IPS-20b (cell line): ENCODE measurements at regions not wholly inside any gene's neighbourhood (a gene's known extent, or its start where the extent isn't known, plus 50 kb on each side); places are given as distances from the start of the nearest gene placed in this dataset.
A peak's percentile ranks its signal among the peaks of the same experiment; 100 is the strongest.

Experiments
- H3K27ac ChIP-seq: one replicate; pipeline ENCODE4 v1.5.1; 2013; ENCODE audit warnings: low read length
- H3K27me3 ChIP-seq: 2 replicates; pipeline ENCODE4 v1.6.1; 2013; ENCODE audit warnings: mild to moderate bottlenecking, low read length, inconsistent platforms; ENCODE audit not compliant: insufficient read depth
- H3K36me3 ChIP-seq: 2 replicates; pipeline ENCODE4 v1.6.1; 2013; ENCODE audit warnings: low read depth, mild to moderate bottlenecking, inconsistent platforms, low read length, moderate library complexity; ENCODE audit not compliant: insufficient read depth
- H3K4me1 ChIP-seq: 2 replicates; pipeline ENCODE4 v1.6.1; 2013; ENCODE audit warnings: mild to moderate bottlenecking, control low read depth, inconsistent platforms, low read length, moderate library complexity; ENCODE audit not compliant: insufficient read depth
- H3K4me3 ChIP-seq: 2 replicates; pipeline ENCODE4 v1.5.1; 2013; ENCODE audit warnings: mild to moderate bottlenecking, low read length, inconsistent platforms
- H3K9ac ChIP-seq: 2 replicates; pipeline ENCODE4 v1.6.1; 2013; ENCODE audit warnings: low read depth, mild to moderate bottlenecking, inconsistent platforms, low read length, moderate library complexity
- H3K9me3 ChIP-seq: 2 replicates; pipeline ENCODE4 v1.6.1; 2013; ENCODE audit warnings: mild to moderate bottlenecking, low read depth, low read length, inconsistent platforms; ENCODE audit not compliant: insufficient read depth

- Histone ChIP-seq H3K27ac (no peak overlapping the region), H3K9ac (no peak overlapping the region), H3K4me3 (no peak overlapping the region), H3K9me3 (no peaks in the 10 kb centered on the region), H3K36me3 (no peaks in the 10 kb centered on the region), H3K27me3 (no peaks in the 10 kb centered on the region), H3K4me1 (peaks cover 4% of the 10 kb centered on the region; the same call in 1 of the 2 replicates)
These were observed 62.1 kb upstream of the TNRC6A start for GRCh38 chr16:24667244-24667764.

GRCh38 chr16:24668481-24669061 is 60.9 kb upstream of the TNRC6A start:
- H3K36me3 ChIP-seq, result no peaks in the 10 kb centered on the region
- H3K9me3 ChIP-seq, result no peaks in the 10 kb centered on the region
- H3K4me1 ChIP-seq, result peaks cover 4% of the 10 kb centered on the region; the same call in 1 of the 2 replicates
- no peak overlapping the region for H3K9ac ChIP-seq
- no peaks in the 10 kb centered on the region for H3K27me3 ChIP-seq
- H3K27ac ChIP-seq, result no peak overlapping the region
- no peak overlapping the region for H3K4me3 ChIP-seq

- Histone ChIP-seq H3K27me3 (no peaks in the 10 kb centered on the region), H3K9ac (no peak overlapping the region), H3K4me1 (peaks cover 4% of the 10 kb centered on the region; the same call in 1 of the 2 replicates), H3K36me3 (no peaks in the 10 kb centered on the region), H3K27ac (no peak overlapping the region), H3K4me3 (peak overlapping the region; percentile 36; the same call in 1 of the 2 replicates), H3K9me3 (no peaks in the 10 kb centered on the region)
These were observed 58.6 kb upstream of the TNRC6A start for GRCh38 chr16:24670623-24671454.

- H3K27me3 ChIP-seq, result no peaks in the 10 kb centered on the region
- no peaks in the 10 kb centered on the region for H3K36me3 ChIP-seq
- peaks cover 4% of the 10 kb centered on the region; the same call in 1 of the 2 replicates for H3K4me1 ChIP-seq
- H3K9me3 ChIP-seq, result no peaks in the 10 kb centered on the region
- no peak overlapping the region for H3K9ac ChIP-seq
- no peak overlapping the region for H3K4me3 ChIP-seq
- H3K27ac ChIP-seq, result no peak overlapping the region
These were observed 57.9 kb upstream of the TNRC6A start for GRCh38 chr16:24671455-24671954.

GRCh38 chr16:24673155-24673554 is 56.3 kb upstream of the TNRC6A start:
- no peak overlapping the region for H3K9ac ChIP-seq
- no peak overlapping the region for H3K4me3 ChIP-seq
- H3K4me1 ChIP-seq, result peaks cover 4% of the 10 kb centered on the region; the same call in 1 of the 2 replicates
- no peak overlapping the region for H3K27ac ChIP-seq
- no peaks in the 10 kb centered on the region for H3K27me3 ChIP-seq
- H3K36me3 ChIP-seq, result no peaks in the 10 kb centered on the region
- no peaks in the 10 kb centered on the region for H3K9me3 ChIP-seq

GRCh38 chr16:24674877-24675276 is 54.6 kb upstream of the TNRC6A start:
- no peaks in the 10 kb centered on the region for H3K36me3 ChIP-seq

GRCh38 chr16:24677388-24677787 is 52.1 kb upstream of the TNRC6A start:
- H3K4me3 ChIP-seq, result no peak overlapping the region
- no peaks in the 10 kb centered on the region for H3K36me3 ChIP-seq
- H3K27ac ChIP-seq, result no peak overlapping the region
- H3K9me3 ChIP-seq, result no peaks in the 10 kb centered on the region
- no peaks in the 10 kb centered on the region for H3K27me3 ChIP-seq
- H3K9ac ChIP-seq, result no peak overlapping the region
- no peaks in the 10 kb centered on the region for H3K4me1 ChIP-seq

More at GRCh38 chr16:24674877-24675276, 54.6 kb upstream of the TNRC6A start:
- Histone ChIP-seq H3K9me3 (no peaks in the 10 kb centered on the region), H3K4me3 (no peak overlapping the region), H3K27me3 (no peaks in the 10 kb centered on the region), H3K27ac (no peak overlapping the region), H3K9ac (no peak overlapping the region), H3K4me1 (peaks cover 4% of the 10 kb centered on the region; the same call in 1 of the 2 replicates)
